Colonic mucosa (tissue), 4 donors: ENCODE measurements at regions not wholly inside any gene's neighbourhood (a gene's known extent, or its start where the extent isn't known, plus 50 kb on each side); places are given as distances from the start of the nearest gene placed in this dataset.

Source experiments
- DNase-seq: peaks from one replicate; pipeline ENCODE4 v3.0.0-alpha.2; 2020
- H3K27ac ChIP-seq: fragments of 200-600 bp; one replicate; pipeline ENCODE4 v1.8.0; 2021
- H3K27me3 ChIP-seq: fragments of 200-600 bp; one replicate; pipeline ENCODE4 v1.8.0; 2021
- H3K36me3 ChIP-seq: fragments of 200-600 bp; one replicate; pipeline ENCODE4 v1.8.0; 2021
- H3K4me1 ChIP-seq: fragments of 200-600 bp; one replicate; pipeline ENCODE4 v1.8.0; 2021; ENCODE audit warnings: mild to moderate bottlenecking
- H3K4me3 ChIP-seq: fragments of 200-600 bp; one replicate; pipeline ENCODE4 v1.8.0; 2021
- H3K9ac ChIP-seq, 2 donors: one replicate each; pipeline ENCODE4 v1.7.0; 2013; ENCODE audit warnings: control low read depth in 2 of 2, low read depth in 2 of 2, low read length in 2 of 2
- H3K9me3 ChIP-seq: fragments of 200-600 bp; one replicate; pipeline ENCODE4 v1.8.0; 2021
- CTCF ChIP-seq: fragments of 200-600 bp; IDR thresholded peaks from one replicate; pipeline ENCODE4 v1.8.0; 2022; ENCODE audit warnings: antibody characterized with exemption, mild to moderate bottlenecking
- intact Hi-C: fragments of 100-400 bp; cut with DNase I; formaldehyde crosslinking; loops from one replicate; pipeline ENCODE4 v1.14.1; 2022
- donor health status: healthy.
- donor health status: DM: no; HTN: no; CAD: no.
- donor health status: DM: no; HTN: no; CAD: no.

- Histone ChIP-seq H3K27ac (no peak overlapping the region), H3K4me1 (no peaks in the 10 kb centered on the region), H3K36me3 (no peaks in the 10 kb centered on the region), H3K4me3 (no peak overlapping the region), H3K9me3 (no peaks in the 10 kb centered on the region), H3K27me3 (no peaks in the 10 kb centered on the region), H3K9ac (no peak overlapping the region)
- no peak for DNase-seq
- TF ChIP-seq CTCF = no peak
- intact Hi-C loops = no loop called here
Measured at GRCh38 chr14:92263681-92264080, 59.3 kb upstream of the SLC24A4 start.

- H3K27me3 ChIP-seq = no peaks in the 10 kb centered on the region
- no peaks in the 10 kb centered on the region for H3K9me3 ChIP-seq
- no peak overlapping the region for H3K27ac ChIP-seq
- DNase-seq = no peak
- no peak overlapping the region for H3K9ac ChIP-seq
- intact Hi-C loops = no loop called here
- TF ChIP-seq CTCF = no peak
- H3K36me3 ChIP-seq = no peaks in the 10 kb centered on the region
- H3K4me1 ChIP-seq = no peaks in the 10 kb centered on the region
- H3K4me3 ChIP-seq = no peak overlapping the region
Measured at GRCh38 chr14:92264195-92264594, 58.8 kb upstream of the SLC24A4 start.

GRCh38 chr14:92266216-92266615, 56.7 kb upstream of the SLC24A4 start:
- DNase-seq = no peak
- no peak overlapping the region for H3K9ac ChIP-seq

More at GRCh38 chr14:92266216-92266615, 56.7 kb upstream of the SLC24A4 start:
- no peak for TF ChIP-seq CTCF
- Histone ChIP-seq H3K4me3 (no peak overlapping the region), H3K36me3 (no peaks in the 10 kb centered on the region), H3K27ac (no peak overlapping the region), H3K4me1 (no peaks in the 10 kb centered on the region), H3K27me3 (no peaks in the 10 kb centered on the region), H3K9me3 (no peaks in the 10 kb centered on the region)
- intact Hi-C loops = no loop called here
